OCI-LY1 (cell line): ENCODE measurements at regions not wholly inside any gene's neighbourhood (a gene's known extent, or its start where the extent isn't known, plus 50 kb on each side); places are given as distances from the start of the nearest gene placed in this dataset.

Experiments used
- H2AFZ ChIP-seq: fragments of 200-600 bp; sonication (generic), shearing (Covaris generic); 2 replicates; pipeline ENCODE4 v1.6.0; 2014; ENCODE audit warnings: antibody characterized with exemption, mild to moderate bottlenecking, low read length
- H3F3A ChIP-seq: fragments of 200-600 bp; sonication (generic), shearing (Covaris generic); 2 replicates; pipeline ENCODE4 v1.6.0; 2014; ENCODE audit warnings: mild to moderate bottlenecking, antibody characterized with exemption, low read length, moderate library complexity; ENCODE audit not compliant: insufficient read depth
- H3K27ac ChIP-seq: fragments of 200-600 bp; sonication (generic); 2 replicates; pipeline ENCODE4 v1.5.1; 2014; ENCODE audit warnings: low read length, mixed run types, mild to moderate bottlenecking, low read depth; ENCODE audit not compliant: poor library complexity, severe bottlenecking
- H3K27me3 ChIP-seq: fragments of 200-600 bp; sonication (generic); 2 replicates; pipeline ENCODE4 v1.6.0; 2014; ENCODE audit warnings: antibody characterized with exemption, mild to moderate bottlenecking, low read length, moderate library complexity; ENCODE audit not compliant: insufficient read depth
- H3K36me3 ChIP-seq: fragments of 200-600 bp; sonication (generic); 2 replicates; pipeline ENCODE4 v1.6.1; 2014; ENCODE audit warnings: mild to moderate bottlenecking, antibody characterized with exemption, low read length, moderate library complexity, mixed read lengths; ENCODE audit not compliant: insufficient read depth
- H3K4me1 ChIP-seq: fragments of 200-600 bp; sonication (generic); 2 replicates; pipeline ENCODE4 v1.5.1; 2014; ENCODE audit warnings: mild to moderate bottlenecking, low read length, moderate library complexity; ENCODE audit not compliant: insufficient read depth, severe bottlenecking
- H3K4me2 ChIP-seq: fragments of 200-600 bp; sonication (generic), shearing (Covaris generic); 2 replicates; pipeline ENCODE4 v1.6.1; 2014; ENCODE audit warnings: low read length
- H3K4me3 ChIP-seq: fragments of 200-600 bp; sonication (generic); 2 replicates; pipeline ENCODE4 v1.5.1; 2014; ENCODE audit warnings: low read length, low read depth, mild to moderate bottlenecking, mixed read lengths; ENCODE audit not compliant: poor library complexity, severe bottlenecking
- H3K79me2 ChIP-seq: fragments of 200-600 bp; shearing (Covaris generic); 2 replicates; pipeline ENCODE4 v1.6.1; 2016; ENCODE audit warnings: mixed run types, low read length, mixed read lengths; ENCODE audit not compliant: insufficient read depth
- H3K9ac ChIP-seq: fragments of 200-600 bp; sonication (generic), shearing (Covaris generic); 2 replicates; pipeline ENCODE4 v1.6.1; 2014; ENCODE audit warnings: mild to moderate bottlenecking, low read length, mixed read lengths
- H3K9me2 ChIP-seq: fragments of 200-600 bp; sonication (generic), shearing (Covaris generic); 2 replicates; pipeline ENCODE4 v1.6.1; 2014; ENCODE audit warnings: low read depth, mild to moderate bottlenecking, low read length, mixed read lengths
- H3K9me3 ChIP-seq: fragments of 200-600 bp; shearing (Covaris generic); 2 replicates; pipeline ENCODE4 v1.6.1; 2014; ENCODE audit warnings: low read length, mixed read lengths
- H4K20me1 ChIP-seq: fragments of 200-600 bp; sonication (generic), shearing (Covaris generic); 2 replicates; pipeline ENCODE4 v1.6.0; 2016; ENCODE audit warnings: mild to moderate bottlenecking, low read length; ENCODE audit not compliant: insufficient read depth
- EZH2 ChIP-seq: fragments of 200-600 bp; sonication (generic), shearing (Covaris generic); IDR thresholded peaks from 2 replicates; pipeline ENCODE4 v1.8.0; 2017; ENCODE audit warnings: borderline replicate concordance, mixed run types, mild to moderate bottlenecking, antibody characterized with exemption, low read length, moderate library complexity, mixed read lengths
- TF ChIP-seq, protein P1 (sequence below): fragments of 200-600 bp; sonication (generic), shearing (Covaris generic); IDR thresholded peaks from 2 replicates; pipeline ENCODE4 v1.5.1; 2017; ENCODE audit warnings: mild to moderate bottlenecking, antibody characterized with exemption, low read length, moderate library complexity, mixed read lengths

DNA sequence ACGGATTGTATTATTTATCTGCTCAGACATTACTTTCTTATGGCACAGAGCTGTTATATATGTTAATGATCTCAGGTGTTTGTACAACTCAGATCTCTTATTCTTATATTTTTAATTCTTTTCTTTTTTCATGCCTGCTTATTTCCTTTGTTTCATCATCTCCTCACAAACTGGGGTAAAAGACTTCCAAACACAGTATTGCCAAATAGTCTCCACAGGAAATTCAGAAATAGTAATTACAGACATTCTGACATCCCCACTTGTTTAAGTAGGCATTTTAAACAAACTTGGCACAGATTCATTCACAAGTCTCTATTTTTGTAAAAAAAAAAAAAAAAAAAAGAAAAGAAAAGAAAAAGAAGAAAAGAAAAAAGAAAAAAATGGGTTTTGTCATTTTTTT lies 129.7 kb upstream of the USP38 start:
- H3F3A ChIP-seq: no peaks in the 10 kb centered on the region
- H3K9me2 ChIP-seq: no peaks in the 10 kb centered on the region
- no peaks in the 10 kb centered on the region for H3K36me3 ChIP-seq
- H4K20me1 ChIP-seq: no peaks in the 10 kb centered on the region
- H3K79me2 ChIP-seq: no peaks in the 10 kb centered on the region
- TF ChIP-seq, protein P1, sequence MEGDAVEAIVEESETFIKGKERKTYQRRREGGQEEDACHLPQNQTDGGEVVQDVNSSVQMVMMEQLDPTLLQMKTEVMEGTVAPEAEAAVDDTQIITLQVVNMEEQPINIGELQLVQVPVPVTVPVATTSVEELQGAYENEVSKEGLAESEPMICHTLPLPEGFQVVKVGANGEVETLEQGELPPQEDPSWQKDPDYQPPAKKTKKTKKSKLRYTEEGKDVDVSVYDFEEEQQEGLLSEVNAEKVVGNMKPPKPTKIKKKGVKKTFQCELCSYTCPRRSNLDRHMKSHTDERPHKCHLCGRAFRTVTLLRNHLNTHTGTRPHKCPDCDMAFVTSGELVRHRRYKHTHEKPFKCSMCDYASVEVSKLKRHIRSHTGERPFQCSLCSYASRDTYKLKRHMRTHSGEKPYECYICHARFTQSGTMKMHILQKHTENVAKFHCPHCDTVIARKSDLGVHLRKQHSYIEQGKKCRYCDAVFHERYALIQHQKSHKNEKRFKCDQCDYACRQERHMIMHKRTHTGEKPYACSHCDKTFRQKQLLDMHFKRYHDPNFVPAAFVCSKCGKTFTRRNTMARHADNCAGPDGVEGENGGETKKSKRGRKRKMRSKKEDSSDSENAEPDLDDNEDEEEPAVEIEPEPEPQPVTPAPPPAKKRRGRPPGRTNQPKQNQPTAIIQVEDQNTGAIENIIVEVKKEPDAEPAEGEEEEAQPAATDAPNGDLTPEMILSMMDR: no peak
- TF ChIP-seq EZH2: no peak
- no peaks in the 10 kb centered on the region for H3K9me3 ChIP-seq
- no peaks in the 10 kb centered on the region for H3K4me1 ChIP-seq
- H3K4me2 ChIP-seq: no peak overlapping the region
- no peak overlapping the region for H3K27ac ChIP-seq
- H3K4me3 ChIP-seq: no peak overlapping the region
- no peaks in the 10 kb centered on the region for H3K27me3 ChIP-seq
- no peak overlapping the region for H2AFZ ChIP-seq
- H3K9ac ChIP-seq: no peak overlapping the region

GRCh38 chr4:143055997-143056396 lies 128.7 kb upstream of the USP38 start:
- Histone ChIP-seq H3F3A (no peaks in the 10 kb centered on the region), H3K4me3 (no peak overlapping the region), H3K27ac (no peak overlapping the region), H3K9me2 (no peaks in the 10 kb centered on the region), H4K20me1 (no peaks in the 10 kb centered on the region), H3K4me2 (no peak overlapping the region), H3K4me1 (no peaks in the 10 kb centered on the region), H2AFZ (no peak overlapping the region), H3K9ac (no peak overlapping the region), H3K36me3 (no peaks in the 10 kb centered on the region), H3K79me2 (no peaks in the 10 kb centered on the region), H3K9me3 (no peaks in the 10 kb centered on the region), H3K27me3 (no peaks in the 10 kb centered on the region)
- TF ChIP-seq, protein P1: no peak
- no peak for TF ChIP-seq EZH2

- H3K36me3 ChIP-seq: no peaks in the 10 kb centered on the region
- no peak overlapping the region for H3K4me3 ChIP-seq
- no peak overlapping the region for H3K9ac ChIP-seq
- H2AFZ ChIP-seq: no peak overlapping the region
- TF ChIP-seq, protein P1: no peak
- TF ChIP-seq EZH2: no peak
- no peaks in the 10 kb centered on the region for H3K27me3 ChIP-seq
- H3K79me2 ChIP-seq: no peaks in the 10 kb centered on the region
- no peaks in the 10 kb centered on the region for H3K9me3 ChIP-seq
- H3F3A ChIP-seq: no peaks in the 10 kb centered on the region
- no peaks in the 10 kb centered on the region for H4K20me1 ChIP-seq
- H3K4me1 ChIP-seq: no peaks in the 10 kb centered on the region
- no peak overlapping the region for H3K27ac ChIP-seq
- no peak overlapping the region for H3K4me2 ChIP-seq
- no peaks in the 10 kb centered on the region for H3K9me2 ChIP-seq
Measured at GRCh38 chr4:143071351-143071750, 113.4 kb upstream of the USP38 start.
